Activated naive CD4-positive, alpha-beta T cell treated with anti-CD3 and anti-CD28 coated beads, Interleukin-2, amount 50 U/mL, for 16 hours (primary cell): ENCODE measurements at regions not wholly inside any gene's neighbourhood (a gene's known extent, or its start where the extent isn't known, plus 50 kb on each side); places are given as distances from the start of the nearest gene placed in this dataset.
"Not testable (repeated sequence)": the region's sequence is repeated elsewhere in the genome, so short reads cannot be mapped to it uniquely, and the experiment has no call there.

ENCODE experiments used
- DNase-seq: peaks from one replicate; pipeline ENCODE4 v3.0.0-alpha.2; 2020

DNA sequence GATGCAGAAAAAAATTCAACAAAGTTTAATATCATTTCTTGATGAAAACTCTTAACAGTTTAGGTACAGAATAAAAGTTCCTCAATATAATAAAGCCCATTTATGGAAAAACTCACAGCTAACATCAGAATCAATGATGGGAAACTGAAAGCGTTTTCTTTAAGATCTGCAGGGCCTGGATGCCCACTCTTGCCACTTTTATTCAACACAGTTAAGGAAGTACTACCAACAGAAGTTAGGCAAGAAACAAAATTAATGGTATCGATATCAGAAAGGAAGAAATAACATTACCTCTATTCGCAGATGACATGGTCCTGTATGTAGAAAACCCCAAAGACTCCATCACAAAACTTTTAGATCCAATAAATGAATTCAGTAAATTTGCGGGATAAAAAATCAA is 542.4 kb upstream of the RGMB start:
- DNase-seq = no peak

DNA sequence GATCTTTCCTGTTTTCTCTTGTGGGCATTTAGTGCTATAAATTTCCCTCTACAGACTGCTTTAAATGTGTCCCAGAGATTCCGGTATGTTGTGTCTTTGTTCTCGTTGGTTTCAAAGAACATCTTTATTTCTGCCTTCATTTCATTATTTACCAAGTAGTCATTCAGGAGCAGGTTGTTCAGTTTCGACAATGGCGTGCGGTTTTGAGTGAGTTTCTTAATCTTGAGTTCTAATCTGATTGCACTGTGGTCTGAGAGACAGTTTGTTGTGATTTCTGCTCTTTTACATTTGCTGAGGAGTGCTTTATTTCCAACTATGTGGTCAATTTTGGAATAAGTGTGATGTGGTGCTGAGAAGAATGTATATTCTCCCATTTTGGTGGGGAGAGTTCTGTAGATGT is 535.7 kb upstream of the RGMB start:
- DNase-seq = not testable (repeated sequence)

DNA sequence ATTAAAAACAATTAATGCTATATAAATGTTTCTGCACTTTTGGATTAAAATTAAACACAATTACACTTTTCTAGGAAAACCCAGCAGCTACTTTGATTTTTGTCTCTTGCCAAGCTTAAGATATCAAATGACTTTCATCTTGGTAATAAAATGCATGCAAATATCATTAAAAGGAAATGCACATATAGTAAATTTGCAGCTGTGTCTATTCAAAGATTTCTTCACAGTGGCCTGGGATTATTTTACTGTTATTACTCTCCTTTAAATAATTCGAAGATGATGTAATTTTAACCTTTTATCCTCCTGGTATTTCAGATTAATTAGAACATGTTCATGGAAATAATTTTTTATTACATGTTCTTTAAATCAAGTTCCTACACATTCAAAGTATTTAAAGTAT is 529.5 kb upstream of the RGMB start:
- DNase-seq = no peak

DNA sequence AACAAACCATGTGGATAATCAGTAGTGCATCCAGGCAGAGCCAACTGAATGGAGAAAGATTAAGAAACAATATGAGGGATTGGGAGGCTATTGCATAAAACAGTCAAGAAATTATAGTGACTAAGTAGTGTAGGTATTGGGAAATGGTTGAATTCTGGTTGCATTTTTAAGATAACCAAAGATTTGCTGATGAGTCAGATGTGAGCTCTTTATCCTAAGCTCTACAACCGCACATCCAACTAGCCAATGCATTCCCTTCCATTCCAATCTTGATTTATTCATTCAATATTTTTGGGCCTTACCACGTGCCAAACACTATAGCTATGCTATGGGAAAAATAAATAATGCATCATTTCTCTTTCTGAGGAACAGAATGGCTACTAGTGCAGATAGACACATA is 524.5 kb upstream of the RGMB start:
- no peak for DNase-seq

DNA sequence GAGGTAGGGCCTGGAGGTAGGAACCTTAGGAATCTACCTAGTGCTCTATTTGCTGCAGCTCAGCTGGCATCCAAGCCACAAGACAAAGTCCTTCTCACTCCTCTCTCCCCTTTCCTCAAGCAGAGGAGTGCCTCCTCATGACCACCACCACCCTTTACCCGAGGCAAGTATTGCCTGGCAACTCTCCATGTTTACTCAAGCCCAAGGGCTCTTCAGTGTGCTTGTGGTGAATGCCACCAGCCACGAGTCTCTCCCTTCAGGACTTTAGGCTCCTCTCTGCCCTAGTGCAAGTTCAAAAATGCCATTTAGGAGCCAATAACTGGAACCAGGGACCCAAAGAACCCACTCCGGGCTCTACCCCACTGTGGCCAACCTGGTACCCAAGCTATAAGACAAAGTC is 514.5 kb upstream of the RGMB start:
- no peak for DNase-seq

DNA sequence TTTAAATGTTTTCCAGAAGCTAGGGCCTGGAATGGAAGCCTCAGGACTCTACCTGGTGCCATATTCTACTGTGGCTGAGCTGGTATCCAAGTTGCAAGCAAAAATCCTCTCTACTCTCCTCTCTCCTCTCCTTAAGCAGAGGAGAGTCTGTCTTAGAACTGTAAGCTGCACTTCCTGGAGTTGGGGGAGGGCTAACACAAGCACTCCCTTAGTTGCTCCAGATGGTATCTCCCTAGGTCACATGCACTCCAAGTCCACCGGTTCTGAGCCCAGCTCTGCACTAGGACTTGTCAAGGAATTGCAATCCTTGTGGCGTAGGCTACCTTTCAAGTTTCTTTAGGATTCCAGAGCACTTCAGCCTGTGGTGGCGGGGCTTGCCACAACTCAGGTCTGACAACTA is 513.9 kb upstream of the RGMB start:
- DNase-seq = no peak

DNA sequence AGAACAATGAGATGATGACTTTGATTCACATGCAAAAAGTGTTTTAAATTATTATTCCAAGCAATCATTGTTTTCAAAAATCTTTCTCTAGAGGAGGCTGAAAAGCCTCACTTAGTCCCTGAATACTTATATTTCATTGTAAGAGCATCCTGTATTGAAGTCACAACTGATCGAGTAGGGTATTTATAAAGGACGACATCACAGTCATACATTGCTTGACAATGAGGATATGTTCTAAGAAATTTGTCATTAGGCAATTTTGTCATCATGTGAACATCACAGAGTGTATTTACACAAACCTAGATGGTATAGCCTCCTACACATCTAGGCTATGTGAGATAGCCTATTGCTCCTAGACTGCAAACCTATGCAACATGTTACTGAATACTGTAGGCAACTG is 510.4 kb upstream of the RGMB start:
- DNase-seq = no peak

DNA sequence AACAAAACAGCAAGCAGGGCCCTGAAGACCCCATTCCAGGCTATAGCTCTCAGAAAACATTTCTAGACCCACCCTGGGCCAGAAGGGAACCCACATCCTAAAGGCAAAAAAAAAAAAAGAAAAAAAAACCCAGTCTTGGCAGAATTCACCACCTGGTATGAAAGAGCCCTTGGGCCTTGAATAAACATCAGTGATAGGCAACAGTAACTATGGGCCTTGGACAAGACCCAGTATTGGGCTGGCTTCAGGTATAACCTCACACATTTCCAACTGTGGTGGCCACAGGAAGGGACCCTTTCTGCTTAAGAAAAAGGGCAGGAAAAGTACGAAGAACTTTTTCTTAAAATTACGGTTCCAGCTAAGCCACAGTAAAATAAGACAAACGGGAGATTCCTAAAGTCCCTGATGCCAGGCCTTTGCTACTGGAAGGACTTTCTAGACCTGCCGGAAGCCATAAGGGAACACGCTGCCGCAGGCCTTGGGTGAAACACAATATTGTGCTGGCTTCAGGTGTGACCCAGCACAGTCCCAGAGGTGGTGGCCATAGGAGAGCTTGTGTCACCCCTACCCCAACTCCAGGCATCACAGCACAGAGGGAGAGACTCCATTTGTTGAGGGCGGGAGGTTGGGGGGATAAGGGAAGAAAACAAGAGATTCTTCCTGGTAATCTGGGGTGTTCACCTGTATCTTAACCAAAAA is 505.2 kb upstream of the RGMB start:
- no peak for DNase-seq

DNA sequence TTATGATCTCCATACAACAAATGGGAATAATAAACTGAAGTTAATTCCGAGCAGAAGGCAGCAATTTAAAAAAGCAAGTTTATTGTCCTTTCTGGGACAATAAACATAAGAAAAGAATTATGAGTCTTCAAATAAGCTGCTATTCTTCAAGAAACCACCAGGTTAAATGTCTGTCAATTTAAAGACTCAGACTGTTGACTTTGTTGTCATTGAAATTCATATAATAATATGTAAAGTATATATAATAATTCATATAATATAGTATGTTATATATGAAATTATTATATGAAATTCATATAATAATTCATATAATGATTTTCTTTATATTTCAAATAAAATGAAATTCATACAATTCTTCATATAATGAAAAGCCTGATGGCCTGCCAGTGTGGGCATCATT is 497.5 kb upstream of the RGMB start:
- no peak for DNase-seq

DNA sequence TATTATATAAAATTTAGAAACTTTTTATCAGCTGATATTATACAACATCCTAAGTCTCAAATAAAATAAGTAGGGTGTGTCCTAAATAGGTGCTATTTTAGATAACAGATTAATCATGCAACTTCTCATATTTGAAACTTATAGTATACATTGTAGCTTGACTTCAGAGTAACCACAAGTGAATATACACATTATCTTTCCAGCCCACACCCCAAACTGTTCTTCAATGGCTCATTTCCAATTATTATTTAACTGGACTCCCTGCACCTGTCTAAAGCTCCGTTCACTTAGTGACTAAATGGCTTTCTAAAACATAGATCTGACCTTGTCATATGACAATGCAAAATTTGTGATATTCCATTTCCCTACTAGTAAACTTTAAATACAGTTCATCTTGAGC is 490.9 kb upstream of the RGMB start:
- no peak for DNase-seq

DNA sequence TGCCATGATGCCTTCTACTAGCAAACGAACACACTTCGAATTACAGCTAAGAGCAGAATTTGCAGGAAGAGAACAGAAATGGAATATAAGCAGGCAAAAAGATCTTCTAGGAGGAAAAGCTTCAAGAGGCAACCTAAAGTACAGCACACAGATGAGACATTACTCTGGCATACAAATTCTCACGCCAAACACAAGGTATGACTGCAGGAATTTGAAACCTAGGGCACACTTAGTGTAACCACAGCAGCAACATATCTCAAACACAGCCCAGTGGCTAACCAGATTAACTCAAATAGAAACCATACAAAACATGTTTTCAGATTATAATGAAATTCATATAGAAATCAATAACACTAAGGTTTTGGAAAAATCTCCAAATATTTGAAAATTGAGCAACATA is 481.0 kb upstream of the RGMB start:
- DNase-seq = no peak

DNA sequence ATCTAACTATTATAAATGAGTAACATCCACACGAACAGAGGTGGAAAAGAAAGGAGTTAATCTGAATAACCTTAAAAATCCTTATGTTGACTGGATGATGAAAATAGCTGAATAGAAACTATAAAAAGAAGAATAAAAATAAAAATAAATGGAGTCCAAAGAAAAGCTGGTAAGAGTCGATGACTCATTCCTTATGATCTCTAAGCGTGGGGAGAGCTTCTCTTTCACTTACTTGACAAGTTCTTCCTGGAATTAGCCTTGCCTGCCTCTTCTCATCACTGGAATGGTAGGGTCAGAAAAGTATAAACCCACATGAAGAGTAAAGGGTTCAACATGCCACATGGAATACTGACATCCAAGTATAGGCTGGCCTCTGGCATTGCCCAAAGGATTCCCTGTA is 477.0 kb upstream of the RGMB start:
- no peak for DNase-seq

DNA sequence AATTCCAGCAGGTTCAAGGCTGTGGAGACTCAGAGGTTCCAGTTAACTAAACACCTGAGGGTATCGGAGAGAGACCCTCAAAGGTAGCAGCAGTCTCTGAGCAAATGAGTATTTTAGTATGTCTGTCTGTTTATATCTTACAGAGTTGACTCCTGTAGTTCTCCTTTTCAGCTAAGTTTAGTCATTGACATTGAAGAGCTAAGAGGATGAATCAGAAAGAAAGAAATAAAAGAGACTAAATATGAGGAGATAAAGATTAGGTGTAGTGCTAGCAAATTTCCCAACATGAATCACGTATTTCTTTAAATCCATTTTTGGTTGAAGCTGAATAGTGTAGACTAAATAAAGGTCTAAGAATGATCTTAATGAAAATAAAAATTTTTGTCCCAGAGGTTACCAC is 474.0 kb upstream of the RGMB start:
- DNase-seq = no peak

DNA sequence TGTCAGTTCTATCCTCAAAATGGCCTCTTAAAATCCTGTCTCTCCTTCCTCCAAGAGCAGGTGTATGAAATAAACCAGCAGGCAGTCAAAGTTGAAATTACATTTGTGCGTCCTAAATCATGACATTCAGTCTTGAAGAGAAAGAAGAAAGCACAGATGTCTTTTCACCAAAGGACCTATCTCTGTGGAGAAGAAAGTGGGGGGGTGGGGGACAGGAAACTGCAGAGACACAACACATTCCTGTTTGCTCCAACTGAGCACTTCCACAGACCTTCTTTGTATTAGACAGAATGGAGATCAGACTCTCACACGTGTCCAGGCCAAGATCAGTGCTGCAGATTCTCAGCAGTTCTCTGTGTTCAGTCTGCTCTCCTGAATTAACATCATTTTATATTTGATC is 471.9 kb upstream of the RGMB start:
- no peak for DNase-seq

DNA sequence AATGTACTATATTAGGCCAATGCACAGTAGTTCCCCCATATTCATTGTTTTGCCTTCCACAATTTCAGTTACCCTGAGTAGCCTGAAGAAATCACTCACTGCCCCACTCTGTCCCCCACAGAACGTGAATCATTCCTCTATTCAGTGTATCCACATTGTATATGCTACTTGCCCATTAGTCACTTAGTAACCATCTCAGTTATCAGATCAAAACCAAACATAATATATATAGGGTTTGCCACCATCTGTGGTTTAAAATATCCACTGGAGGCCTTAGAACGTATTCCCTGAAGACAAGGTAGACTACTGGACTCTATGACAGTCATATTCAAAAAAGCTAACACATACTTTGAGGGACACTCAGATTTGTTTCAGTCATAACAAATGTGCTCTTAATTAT is 465.7 kb upstream of the RGMB start:
- DNase-seq = no peak

DNA sequence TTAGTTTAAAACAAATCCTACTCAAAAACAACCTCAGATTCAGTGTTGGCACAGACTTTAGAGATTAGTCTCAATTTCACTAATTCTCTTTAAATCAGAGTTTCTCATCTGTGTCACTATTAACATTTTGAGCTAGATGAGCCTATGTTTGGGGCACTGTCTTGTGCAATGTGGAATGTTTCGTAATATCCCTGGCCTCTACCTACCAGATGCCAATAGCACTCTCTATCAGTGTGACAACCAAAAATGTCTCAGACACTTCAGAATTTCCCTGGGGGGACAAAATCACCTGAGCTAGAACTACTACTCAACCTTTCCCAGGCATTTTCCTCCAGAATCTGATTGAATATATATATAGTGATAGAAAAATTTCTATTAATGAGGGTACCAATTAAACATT is 465.2 kb upstream of the RGMB start:
- no peak for DNase-seq

DNA sequence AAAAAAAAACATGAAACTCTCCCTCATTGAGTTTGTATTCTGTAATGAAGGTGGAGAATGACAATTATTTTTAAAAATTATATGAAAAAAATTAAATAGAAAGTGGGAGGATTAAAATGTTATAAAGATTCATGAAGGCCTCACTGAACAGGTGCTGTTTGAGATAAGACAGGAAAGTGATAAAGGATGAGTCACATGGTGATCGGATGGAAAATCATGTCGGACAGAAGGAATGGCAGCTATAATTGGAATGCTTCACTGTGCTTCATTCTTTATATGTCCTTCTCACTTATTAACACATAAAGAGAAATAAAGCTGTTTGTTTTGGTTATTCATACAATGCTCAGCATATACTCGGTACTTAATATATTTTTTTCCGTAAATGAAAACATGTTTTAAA is 464.5 kb upstream of the RGMB start:
- DNase-seq = no peak

DNA sequence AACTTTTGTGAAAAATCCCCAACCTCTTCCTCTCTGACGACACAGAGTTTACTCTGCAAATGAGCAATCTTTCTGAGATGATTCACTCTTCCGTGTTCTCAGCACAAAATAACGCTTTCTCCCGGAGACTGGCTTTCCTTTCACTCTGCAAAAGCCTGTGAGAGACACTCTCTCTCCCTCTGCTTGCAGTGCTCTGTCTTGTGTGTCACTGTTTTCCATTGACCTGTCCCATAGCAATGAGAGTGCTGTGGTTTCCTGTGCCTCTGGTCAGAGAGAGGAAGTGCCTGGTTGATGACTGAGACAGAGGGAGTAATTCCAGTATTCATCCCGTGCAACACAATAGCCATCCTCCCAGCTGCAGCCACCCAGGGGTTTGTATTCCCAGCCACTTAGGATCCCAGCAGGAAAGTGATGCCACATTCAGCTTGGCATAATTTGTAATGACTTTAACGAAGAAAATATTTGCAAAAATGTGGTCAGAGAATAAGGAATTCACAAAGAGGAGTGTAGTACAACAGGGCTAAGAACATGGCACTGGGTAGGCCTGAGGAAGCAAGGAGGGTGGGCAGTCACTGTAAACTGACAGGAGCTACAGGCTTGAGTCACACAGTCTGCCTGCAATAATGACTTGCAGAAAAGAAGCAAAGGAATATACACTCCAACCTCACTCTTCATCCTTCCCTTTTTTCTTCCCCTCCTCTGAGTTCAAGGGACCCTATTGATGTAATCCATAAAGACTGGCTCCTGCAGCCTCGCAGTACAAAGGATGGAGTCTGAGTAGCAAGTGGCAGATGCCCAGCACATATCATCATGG is 463.5 kb upstream of the RGMB start:
- DNase-seq = no peak

DNA sequence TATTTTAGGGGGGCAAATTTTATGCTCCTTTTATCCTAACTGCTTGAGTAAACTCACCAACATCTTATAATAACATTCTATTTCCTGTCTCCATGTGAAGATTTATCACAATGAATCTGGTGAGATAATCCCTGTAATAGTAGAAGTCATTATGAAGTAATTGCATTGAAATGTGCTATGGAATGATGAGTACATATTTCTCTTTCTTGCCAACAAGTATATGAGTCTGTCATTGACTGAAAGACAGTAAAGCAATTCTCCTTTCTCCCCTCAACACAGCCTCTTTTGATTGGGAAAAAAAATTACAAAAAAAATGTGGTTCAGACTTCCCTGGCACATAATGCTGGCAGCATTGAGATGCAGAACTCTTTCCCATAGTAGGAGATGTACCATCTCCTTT is 459.2 kb upstream of the RGMB start:
- DNase-seq = no peak

DNA sequence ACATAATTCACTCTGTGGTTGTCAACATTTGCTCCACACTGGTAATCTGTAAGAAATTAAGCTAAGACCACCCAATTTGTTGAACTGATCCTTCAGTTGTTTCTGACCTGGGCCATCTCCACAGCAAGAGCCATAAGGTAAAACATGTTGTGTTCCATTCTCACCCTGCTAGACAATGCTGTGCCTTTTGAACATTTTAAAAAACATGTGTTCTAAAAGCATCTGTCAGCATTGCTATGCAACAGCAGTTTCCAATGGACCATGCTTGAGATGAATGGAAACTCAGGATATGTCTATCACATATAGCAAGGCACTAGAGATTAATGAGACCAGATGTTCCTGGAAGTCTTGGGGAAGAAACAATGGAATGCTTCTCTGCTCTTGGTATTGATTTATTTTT is 455.1 kb upstream of the RGMB start:
- DNase-seq = no peak

DNA sequence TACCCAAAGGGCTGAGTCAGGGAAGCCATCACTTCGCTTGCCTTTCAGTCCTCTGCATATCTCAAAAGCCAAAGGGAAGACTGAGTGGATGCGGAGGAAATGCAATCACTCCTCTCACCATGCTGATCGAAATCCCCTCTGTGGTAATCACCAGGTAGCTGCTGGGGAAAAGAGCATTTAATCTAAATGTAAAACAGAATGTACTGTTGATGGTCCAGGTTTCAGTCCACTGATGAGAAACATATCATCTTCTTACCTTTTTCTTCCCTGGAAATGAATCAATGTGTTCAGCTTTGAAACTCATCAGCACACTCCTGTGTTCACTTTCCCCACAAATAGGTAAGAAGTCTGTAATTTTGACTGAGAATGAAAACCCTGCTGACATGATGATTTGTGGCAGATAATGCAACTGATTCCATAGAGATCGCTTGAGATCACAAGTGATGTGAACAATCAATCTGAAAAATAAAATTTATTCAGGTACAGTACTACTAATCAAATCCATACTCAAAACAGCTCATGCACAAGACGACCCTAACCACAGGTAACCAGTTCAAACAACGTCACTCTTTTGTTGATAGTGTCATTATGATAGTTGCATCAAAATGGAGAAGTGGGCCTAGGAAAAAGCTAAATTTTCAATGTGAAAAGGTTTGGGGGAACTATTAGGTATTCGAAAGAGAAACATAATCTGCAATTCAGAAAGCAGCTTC is 454.0 kb upstream of the RGMB start:
- DNase-seq = no peak

DNA sequence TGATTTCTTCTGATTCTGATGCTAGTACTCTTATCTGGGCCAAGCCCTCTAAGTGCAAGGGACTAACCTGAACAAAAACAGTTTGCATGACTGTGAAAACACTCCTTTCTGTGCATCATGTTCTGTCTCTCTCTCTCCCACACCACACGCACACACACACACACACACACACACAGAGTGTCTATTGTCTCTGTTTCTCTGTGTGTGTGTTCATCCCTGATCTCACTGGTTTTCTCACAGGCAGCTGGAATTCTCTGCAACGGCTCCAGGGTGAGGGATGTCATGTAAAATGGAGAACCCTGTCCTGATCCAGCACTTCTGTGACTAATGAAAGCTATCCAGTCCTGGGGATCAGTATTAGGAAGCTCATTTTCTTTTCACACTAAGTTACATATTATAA is 453.1 kb upstream of the RGMB start:
- no peak for DNase-seq

DNA sequence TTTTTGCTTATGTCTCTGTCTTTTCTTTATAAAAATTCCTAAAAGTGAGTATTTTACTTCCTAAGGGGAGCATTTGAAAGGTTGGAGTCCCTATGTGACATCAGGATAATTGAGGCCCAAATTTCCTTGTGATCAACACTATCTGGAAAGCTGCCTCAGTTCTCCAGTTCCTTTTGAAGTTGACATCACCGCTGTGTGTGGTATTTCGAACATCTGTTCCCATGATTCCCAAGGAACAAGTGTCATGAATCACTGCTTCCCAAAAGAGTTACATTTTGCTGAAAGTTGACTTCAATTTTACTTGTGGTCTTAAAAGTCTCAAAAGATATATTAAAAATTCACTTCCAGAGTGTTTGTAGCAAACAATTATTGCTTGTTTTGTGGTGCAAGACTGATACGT is 452.1 kb upstream of the RGMB start:
- DNase-seq = no peak

DNA sequence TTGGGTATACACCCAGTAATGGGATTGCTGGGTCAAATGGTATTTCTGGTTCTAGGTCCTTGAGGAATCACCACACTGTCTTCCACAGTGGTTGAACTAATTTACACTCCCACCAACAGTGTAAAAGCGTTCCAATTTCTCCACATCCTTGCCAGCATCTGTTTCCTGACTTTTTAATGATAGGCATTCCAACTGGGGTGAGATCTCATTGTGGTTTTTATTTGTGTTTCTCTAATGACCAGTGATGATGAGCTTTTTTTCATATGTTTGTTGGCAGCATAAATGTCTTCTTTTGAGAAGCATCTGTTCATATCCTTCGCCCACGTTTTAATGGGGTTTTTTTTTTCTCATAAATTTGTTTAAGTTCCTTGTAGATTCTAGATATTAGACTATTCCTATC is 448.3 kb upstream of the RGMB start:
- DNase-seq = not testable (repeated sequence)
